HFFc6 (cell line): ENCODE measurements at regions not wholly inside any gene's neighbourhood (a gene's known extent, or its start where the extent isn't known, plus 50 kb on each side); places are given as distances from the start of the nearest gene placed in this dataset.
"Not testable (repeated sequence)": the region's sequence is repeated elsewhere in the genome, so short reads cannot be mapped to it uniquely, and the experiment has no call there.

Source experiments
- DNase-seq: peaks from one replicate; pipeline ENCODE4 v3.0.0-alpha.2; 2018
- H3K27ac Mint-ChIP-seq: 2 replicates; pipeline ENCODE4 v1.8.0; 2020; ENCODE audit warnings: mild to moderate bottlenecking, mixed read lengths
- H3K27me3 Mint-ChIP-seq: 2 replicates; pipeline ENCODE4 v1.8.0; 2021; ENCODE audit warnings: mild to moderate bottlenecking, moderate library complexity, mixed read lengths; ENCODE audit not compliant: insufficient read depth
- H3K36me3 Mint-ChIP-seq: 2 replicates; pipeline ENCODE4 v1.8.0; 2021; ENCODE audit warnings: low read depth, mixed read lengths
- H3K4me1 Mint-ChIP-seq: 2 replicates; pipeline ENCODE4 v1.8.0; 2020; ENCODE audit warnings: low read depth, mixed read lengths
- H3K4me3 Mint-ChIP-seq: 2 replicates; pipeline ENCODE4 v1.8.0; 2020; ENCODE audit warnings: mild to moderate bottlenecking, moderate library complexity, mixed read lengths
- H3K9me3 Mint-ChIP-seq: 2 replicates; pipeline ENCODE4 v1.8.0; 2020; ENCODE audit warnings: mild to moderate bottlenecking, mixed read lengths
- TF ChIP-seq, protein P1 (sequence below): fragments of 200-600 bp; sonication (generic); IDR thresholded peaks from 2 replicates; pipeline ENCODE4 v1.5.0; 2021; ENCODE audit warnings: antibody characterized with exemption, mild to moderate bottlenecking

GRCh38 chr11:116328851-116329250, 443.9 kb downstream of the BUD13 start:
- Mint-ChIP-seq H3K4me3 (no peak overlapping the region), H3K36me3 (no peaks in the 10 kb centered on the region), H3K4me1 (no peaks in the 10 kb centered on the region), H3K9me3 (peaks cover 49% of the 10 kb centered on the region), H3K27ac (no peak overlapping the region), H3K27me3 (no peaks in the 10 kb centered on the region)
- TF ChIP-seq, protein P1, sequence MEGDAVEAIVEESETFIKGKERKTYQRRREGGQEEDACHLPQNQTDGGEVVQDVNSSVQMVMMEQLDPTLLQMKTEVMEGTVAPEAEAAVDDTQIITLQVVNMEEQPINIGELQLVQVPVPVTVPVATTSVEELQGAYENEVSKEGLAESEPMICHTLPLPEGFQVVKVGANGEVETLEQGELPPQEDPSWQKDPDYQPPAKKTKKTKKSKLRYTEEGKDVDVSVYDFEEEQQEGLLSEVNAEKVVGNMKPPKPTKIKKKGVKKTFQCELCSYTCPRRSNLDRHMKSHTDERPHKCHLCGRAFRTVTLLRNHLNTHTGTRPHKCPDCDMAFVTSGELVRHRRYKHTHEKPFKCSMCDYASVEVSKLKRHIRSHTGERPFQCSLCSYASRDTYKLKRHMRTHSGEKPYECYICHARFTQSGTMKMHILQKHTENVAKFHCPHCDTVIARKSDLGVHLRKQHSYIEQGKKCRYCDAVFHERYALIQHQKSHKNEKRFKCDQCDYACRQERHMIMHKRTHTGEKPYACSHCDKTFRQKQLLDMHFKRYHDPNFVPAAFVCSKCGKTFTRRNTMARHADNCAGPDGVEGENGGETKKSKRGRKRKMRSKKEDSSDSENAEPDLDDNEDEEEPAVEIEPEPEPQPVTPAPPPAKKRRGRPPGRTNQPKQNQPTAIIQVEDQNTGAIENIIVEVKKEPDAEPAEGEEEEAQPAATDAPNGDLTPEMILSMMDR, result no peak
- no peak for DNase-seq

- H3K4me3 Mint-ChIP-seq, result no peak overlapping the region
- peaks cover 45% of the 10 kb centered on the region for H3K9me3 Mint-ChIP-seq
- H3K36me3 Mint-ChIP-seq, result no peaks in the 10 kb centered on the region
- TF ChIP-seq, protein P1, result no peak
- H3K27me3 Mint-ChIP-seq, result no peaks in the 10 kb centered on the region
- no peak overlapping the region for H3K27ac Mint-ChIP-seq
- no peak for DNase-seq
- H3K4me1 Mint-ChIP-seq, result no peaks in the 10 kb centered on the region
Measured at GRCh38 chr11:116328391-116328790, 444.4 kb downstream of the BUD13 start.

DNA sequence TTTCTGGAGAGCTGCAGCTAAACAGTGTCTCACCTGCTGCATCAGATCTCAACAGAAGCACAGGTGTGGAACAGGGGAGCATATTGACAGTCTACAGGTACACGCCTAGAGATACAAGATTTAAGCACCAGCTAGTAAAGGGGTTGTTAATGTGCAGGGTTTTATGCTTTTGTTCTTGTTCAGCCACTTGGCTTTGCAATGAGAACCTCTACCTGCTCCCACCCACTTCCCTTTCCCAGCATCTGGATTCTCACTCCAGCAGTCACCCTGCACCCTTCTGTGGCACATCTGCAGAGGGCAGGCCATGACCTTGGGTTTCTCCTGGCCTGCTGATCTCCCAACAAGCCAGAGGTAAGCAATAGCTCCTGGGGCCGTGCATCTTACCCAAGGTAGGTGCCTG, 446.6 kb downstream of the BUD13 start:
- Mint-ChIP-seq H3K27me3 (no peaks in the 10 kb centered on the region), H3K4me3 (no peak overlapping the region), H3K36me3 (no peaks in the 10 kb centered on the region), H3K9me3 (peaks cover 27% of the 10 kb centered on the region), H3K27ac (no peak overlapping the region), H3K4me1 (no peaks in the 10 kb centered on the region)
- TF ChIP-seq, protein P1, result no peak
- DNase-seq, result no peak

GRCh38 chr11:116325247-116325646, 447.5 kb downstream of the BUD13 start:
- Mint-ChIP-seq H3K36me3 (no peaks in the 10 kb centered on the region), H3K4me3 (no peak overlapping the region), H3K4me1 (no peaks in the 10 kb centered on the region), H3K27me3 (no peaks in the 10 kb centered on the region), H3K27ac (no peak overlapping the region), H3K9me3 (peaks cover 32% of the 10 kb centered on the region)
- TF ChIP-seq, protein P1, result no peak
- DNase-seq, result no peak

- not testable (repeated sequence) for H3K27me3 Mint-ChIP-seq, H3K4me1 Mint-ChIP-seq, H3K4me3 Mint-ChIP-seq, DNase-seq, H3K27ac Mint-ChIP-seq, H3K36me3 Mint-ChIP-seq
- H3K9me3 Mint-ChIP-seq, result peaks cover 23% of the 10 kb centered on the region
Measured at GRCh38 chr11:116324077-116324476, 448.7 kb downstream of the BUD13 start.

DNA sequence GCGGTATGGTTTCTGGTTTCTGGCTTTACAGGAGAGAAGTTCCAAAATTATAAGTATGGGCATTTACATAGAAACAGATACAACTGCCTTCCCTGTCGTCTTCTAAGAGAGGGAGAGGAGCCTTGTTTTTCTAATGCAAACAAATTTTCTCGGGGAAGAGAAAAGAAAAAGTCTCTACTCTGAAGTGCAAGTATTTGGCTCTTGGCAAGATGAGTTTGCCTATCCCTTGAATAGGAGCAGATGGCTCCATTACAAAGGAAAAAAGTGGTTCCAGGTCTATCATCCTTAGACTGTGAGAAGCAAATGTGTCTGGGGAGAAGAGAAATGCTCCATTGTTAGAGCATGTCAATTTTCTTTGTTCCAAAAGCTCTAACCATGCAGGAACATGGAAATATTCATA, 455.6 kb downstream of the BUD13 start:
- Mint-ChIP-seq H3K9me3 (peaks cover 47% of the 10 kb centered on the region), H3K4me1 (no peaks in the 10 kb centered on the region), H3K27ac (no peak overlapping the region), H3K27me3 (no peaks in the 10 kb centered on the region; the same call in 1 of the 2 replicates), H3K36me3 (peaks cover 6% of the 10 kb centered on the region), H3K4me3 (no peak overlapping the region)
- no peak for DNase-seq
- TF ChIP-seq, protein P1, result no peak
